Activated CD8-positive, alpha-beta T cell treated with anti-CD3 and anti-CD28 coated beads, Interleukin-2, amount 10 ng/mL, durations not matched to agents 7 days and 5 days (primary cell): ENCODE measurements at regions not wholly inside any gene's neighbourhood (a gene's known extent, or its start where the extent isn't known, plus 50 kb on each side); places are given as distances from the start of the nearest gene placed in this dataset.
"Not testable (repeated sequence)": the region's sequence is repeated elsewhere in the genome, so short reads cannot be mapped to it uniquely, and the experiment has no call there.

ENCODE experiments used
- ATAC-seq: fragments of 150-1000 bp; cut with Tn5 transposase; one replicate; pipeline ENCODE4 v1.10.0; 2021; ENCODE audit warnings: moderate library complexity
- CTCF ChIA-PET: fragments of 350-600 bp; sonication (Branson Sonifier 250); formaldehyde crosslinking; loops from one replicate; lab custom pipeline; 2021; ENCODE audit warnings: antibody characterized with exemption; lab: Charles Lee
- POLR2A ChIA-PET: fragments of 350-600 bp; sonication (Branson Sonifier 250); formaldehyde crosslinking; loops from one replicate; lab custom pipeline; 2021; ENCODE audit warnings: antibody characterized with exemption; lab: Charles Lee
- DNase-seq: peaks from one replicate; pipeline ENCODE4 v3.0.0-alpha.2; 2020
- H3K27ac Mint-ChIP-seq: one replicate; pipeline ENCODE4 v1.8.0; 2021; ENCODE audit warnings: mild to moderate bottlenecking, mixed read lengths
- H3K27me3 Mint-ChIP-seq: one replicate; pipeline ENCODE4 v1.8.0; 2021; ENCODE audit warnings: low read depth, mixed read lengths
- H3K36me3 Mint-ChIP-seq: one replicate; pipeline ENCODE4 v1.8.0; 2021; ENCODE audit warnings: low read depth, mixed read lengths
- H3K4me1 Mint-ChIP-seq: one replicate; pipeline ENCODE4 v1.8.0; 2021; ENCODE audit warnings: low read depth, mixed read lengths
- H3K4me3 Mint-ChIP-seq: one replicate; pipeline ENCODE4 v1.8.0; 2021; ENCODE audit warnings: mild to moderate bottlenecking, mixed read lengths
- H3K9me3 Mint-ChIP-seq: one replicate; pipeline ENCODE4 v1.8.0; 2022; ENCODE audit warnings: mixed read lengths; ENCODE audit not compliant: insufficient read depth

GRCh38 chr16:79379095-79379494 is 221.4 kb downstream of the MAF start:
- Mint-ChIP-seq H3K27me3 (peaks cover 10% of the 10 kb centered on the region), H3K27ac (no peak overlapping the region), H3K4me1 (peaks cover 18% of the 10 kb centered on the region), H3K4me3 (no peak overlapping the region), H3K36me3 (no peaks in the 10 kb centered on the region), H3K9me3 (no peaks in the 10 kb centered on the region)
- no peak for ATAC-seq
- no peak for DNase-seq
- ChIA-PET CTCF (no interaction called here), POLR2A (no interaction called here)

- H3K27me3 Mint-ChIP-seq, H3K4me3 Mint-ChIP-seq, DNase-seq, H3K36me3 Mint-ChIP-seq, POLR2A ChIA-PET, CTCF ChIA-PET, ATAC-seq, H3K9me3 Mint-ChIP-seq, H3K27ac Mint-ChIP-seq: not testable (repeated sequence)
- H3K4me1 Mint-ChIP-seq = peaks cover 17% of the 10 kb centered on the region
Measured at GRCh38 chr16:79377082-79377481, 223.5 kb downstream of the MAF start.

GRCh38 chr16:79375351-79375750 is 225.2 kb downstream of the MAF start:
- Mint-ChIP-seq H3K36me3 (peaks cover 4% of the 10 kb centered on the region), H3K27ac (no peak overlapping the region), H3K4me3 (no peak overlapping the region), H3K27me3 (peaks cover 4% of the 10 kb centered on the region), H3K9me3 (peaks cover 12% of the 10 kb centered on the region), H3K4me1 (peaks cover 8% of the 10 kb centered on the region)
- no peak for DNase-seq
- no peak for ATAC-seq
- CTCF ChIA-PET = no interaction called here
- POLR2A ChIA-PET = no interaction called here

GRCh38 chr16:79372503-79373184 is 227.9 kb downstream of the MAF start:
- no peak overlapping the region for H3K4me3 Mint-ChIP-seq
- peaks cover 12% of the 10 kb centered on the region for H3K4me1 Mint-ChIP-seq
- no peak for ATAC-seq
- H3K36me3 Mint-ChIP-seq = peaks cover 4% of the 10 kb centered on the region
- peaks cover 16% of the 10 kb centered on the region for H3K9me3 Mint-ChIP-seq
- CTCF ChIA-PET = no interaction called here
- H3K27ac Mint-ChIP-seq = no peak overlapping the region
- peaks cover 8% of the 10 kb centered on the region for H3K27me3 Mint-ChIP-seq
- no peak for DNase-seq
- POLR2A ChIA-PET = no interaction called here

- Mint-ChIP-seq H3K27ac (no peak overlapping the region), H3K27me3 (peaks cover 8% of the 10 kb centered on the region), H3K4me3 (no peak overlapping the region), H3K9me3 (peaks cover 21% of the 10 kb centered on the region), H3K4me1 (peaks cover 12% of the 10 kb centered on the region), H3K36me3 (peaks cover 4% of the 10 kb centered on the region)
- ATAC-seq (no peak), DNase-seq (no peak)
- POLR2A ChIA-PET = no interaction called here
- CTCF ChIA-PET = no interaction called here
Measured at GRCh38 chr16:79370736-79371135, 229.8 kb downstream of the MAF start.

- H3K27ac Mint-ChIP-seq = no peak overlapping the region
- ATAC-seq = no peak
- H3K4me3 Mint-ChIP-seq = no peak overlapping the region
Measured at GRCh38 chr16:79369796-79370195, 230.7 kb downstream of the MAF start.

GRCh38 chr16:79367822-79368221 is 232.7 kb downstream of the MAF start:
- CTCF ChIA-PET = no interaction called here

More at GRCh38 chr16:79369796-79370195, 230.7 kb downstream of the MAF start:
- Mint-ChIP-seq H3K4me1 (peaks cover 12% of the 10 kb centered on the region), H3K27me3 (peaks cover 8% of the 10 kb centered on the region), H3K9me3 (peaks cover 21% of the 10 kb centered on the region), H3K36me3 (peaks cover 4% of the 10 kb centered on the region)
- ChIA-PET CTCF (interaction anchor here (1.0 kb wide), 1 partner anchor 10 kb away, joined by 3 read pairs; no protein-coding TSS in a partner anchor), POLR2A (no interaction called here)
- DNase-seq = no peak

GRCh38 chr16:79366635-79367034 is 233.9 kb downstream of the MAF start:
- ChIA-PET CTCF (no interaction called here), POLR2A (no interaction called here)
- Mint-ChIP-seq H3K36me3 (peaks cover 4% of the 10 kb centered on the region), H3K9me3 (peaks cover 15% of the 10 kb centered on the region), H3K27me3 (peaks cover 18% of the 10 kb centered on the region), H3K4me3 (no peak overlapping the region), H3K4me1 (peaks cover 12% of the 10 kb centered on the region), H3K27ac (no peak overlapping the region)
- ATAC-seq (no peak), DNase-seq (no peak)

More at GRCh38 chr16:79367822-79368221, 232.7 kb downstream of the MAF start:
- DNase-seq (no peak), ATAC-seq (no peak)
- H3K36me3 Mint-ChIP-seq = peaks cover 4% of the 10 kb centered on the region
- POLR2A ChIA-PET = no interaction called here
- peaks cover 16% of the 10 kb centered on the region for H3K27me3 Mint-ChIP-seq
- peaks cover 12% of the 10 kb centered on the region for H3K4me1 Mint-ChIP-seq
- H3K9me3 Mint-ChIP-seq = peaks cover 20% of the 10 kb centered on the region
- no peak overlapping the region for H3K4me3 Mint-ChIP-seq
- no peak overlapping the region for H3K27ac Mint-ChIP-seq

GRCh38 chr16:79365702-79366101 is 234.8 kb downstream of the MAF start:
- Mint-ChIP-seq H3K4me3 (no peak overlapping the region), H3K36me3 (no peaks in the 10 kb centered on the region), H3K27me3 (peaks cover 20% of the 10 kb centered on the region), H3K4me1 (peaks cover 8% of the 10 kb centered on the region), H3K27ac (no peak overlapping the region), H3K9me3 (peaks cover 10% of the 10 kb centered on the region)
- ChIA-PET CTCF (no interaction called here), POLR2A (no interaction called here)
- ATAC-seq (no peak), DNase-seq (no peak)

- H3K4me3 Mint-ChIP-seq = no peak overlapping the region
- CTCF ChIA-PET = no interaction called here
- no peaks in the 10 kb centered on the region for H3K4me1 Mint-ChIP-seq
- POLR2A ChIA-PET = no interaction called here
- H3K27ac Mint-ChIP-seq = no peak overlapping the region
- DNase-seq (no peak), ATAC-seq (no peak)
- H3K9me3 Mint-ChIP-seq = peaks cover 6% of the 10 kb centered on the region
- H3K27me3 Mint-ChIP-seq = peaks cover 16% of the 10 kb centered on the region
- H3K36me3 Mint-ChIP-seq = no peaks in the 10 kb centered on the region
Measured at GRCh38 chr16:79363484-79363883, 237.1 kb downstream of the MAF start.

GRCh38 chr16:79363035-79363434 is 237.5 kb downstream of the MAF start:
- Mint-ChIP-seq H3K4me3 (no peak overlapping the region), H3K36me3 (no peaks in the 10 kb centered on the region), H3K9me3 (peaks cover 6% of the 10 kb centered on the region), H3K27me3 (peaks cover 15% of the 10 kb centered on the region), H3K4me1 (no peaks in the 10 kb centered on the region), H3K27ac (no peak overlapping the region)
- CTCF ChIA-PET = no interaction called here
- no peak for ATAC-seq
- POLR2A ChIA-PET = no interaction called here
- DNase-seq = no peak

GRCh38 chr16:79362300-79362970 is 238.1 kb downstream of the MAF start:
- POLR2A ChIA-PET = no interaction called here
- ATAC-seq = no peak
- H3K36me3 Mint-ChIP-seq = no peaks in the 10 kb centered on the region

More at GRCh38 chr16:79362300-79362970, 238.1 kb downstream of the MAF start:
- Mint-ChIP-seq H3K9me3 (peaks cover 6% of the 10 kb centered on the region), H3K27ac (no peak overlapping the region), H3K4me1 (no peaks in the 10 kb centered on the region), H3K4me3 (no peak overlapping the region), H3K27me3 (peaks cover 15% of the 10 kb centered on the region)
- no peak for DNase-seq
- CTCF ChIA-PET = no interaction called here
